T-helper 1 cell treated with Interleukin-12 subunit alpha and Interleukin-12 subunit beta and Interleukin-4 antibody, amounts not matched to agents 30 μg/mL and 1 μg/mL, for 36 hours (primary cell): ENCODE measurements at regions not wholly inside any gene's neighbourhood (a gene's known extent, or its start where the extent isn't known, plus 50 kb on each side); places are given as distances from the start of the nearest gene placed in this dataset.

Experiments used
- H3K27ac Mint-ChIP-seq: one replicate; pipeline ENCODE4 v1.8.0; 2021; ENCODE audit warnings: mild to moderate bottlenecking, mixed read lengths
- H3K27me3 Mint-ChIP-seq: one replicate; pipeline ENCODE4 v1.8.0; 2021; ENCODE audit warnings: low read depth, mixed read lengths
- H3K36me3 Mint-ChIP-seq: one replicate; pipeline ENCODE4 v1.8.0; 2021; ENCODE audit warnings: low read depth, mixed read lengths
- H3K4me1 Mint-ChIP-seq: one replicate; pipeline ENCODE4 v1.8.0; 2021; ENCODE audit warnings: low read depth, mixed read lengths
- H3K4me3 Mint-ChIP-seq: one replicate; pipeline ENCODE4 v1.8.0; 2021; ENCODE audit warnings: mild to moderate bottlenecking, moderate library complexity, mixed read lengths
- H3K9me3 Mint-ChIP-seq: one replicate; pipeline ENCODE4 v1.8.0; 2021; ENCODE audit warnings: mixed read lengths

DNA sequence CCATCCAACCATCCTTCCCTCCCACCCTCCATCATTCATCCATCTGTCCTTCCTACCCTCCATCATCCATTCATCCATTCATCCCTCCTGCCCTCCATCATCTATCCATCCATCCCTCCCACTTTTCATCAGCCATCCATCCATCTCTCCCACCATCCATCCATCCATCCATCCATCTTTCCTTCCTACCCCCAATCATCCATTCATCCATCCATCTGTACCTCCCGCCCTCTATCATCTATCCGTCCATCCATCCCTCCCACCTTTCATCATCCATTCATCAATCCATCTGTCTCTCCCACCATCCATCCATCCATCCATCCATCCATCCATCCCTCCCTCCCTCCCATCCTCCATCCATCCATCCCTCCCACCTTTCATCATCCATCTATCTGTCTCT lies 968.8 kb downstream of the BRD1 start:
- Mint-ChIP-seq H3K9me3 (no peaks in the 10 kb centered on the region), H3K4me1 (no peaks in the 10 kb centered on the region), H3K27me3 (no peaks in the 10 kb centered on the region), H3K4me3 (no peak overlapping the region), H3K27ac (no peak overlapping the region), H3K36me3 (no peaks in the 10 kb centered on the region)

DNA sequence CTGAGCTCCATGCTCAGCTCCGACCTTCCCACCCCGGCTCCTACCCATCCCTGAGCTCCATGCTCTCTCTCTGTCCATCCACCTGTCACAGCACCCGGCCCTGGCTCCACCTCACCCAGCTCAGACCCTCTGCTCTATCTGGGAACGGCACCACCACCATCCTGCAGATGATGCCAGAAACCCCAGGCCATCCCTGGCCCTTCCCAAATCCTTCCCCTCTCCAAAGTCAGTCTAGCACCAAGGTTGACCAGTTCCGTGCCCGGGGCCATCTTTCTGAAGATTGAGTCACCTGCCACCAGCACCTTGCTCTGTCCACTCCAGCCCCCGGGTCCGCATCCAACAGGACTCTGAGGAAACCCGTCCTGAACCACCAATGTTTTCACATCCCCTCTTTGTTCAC lies 969.6 kb downstream of the BRD1 start:
- Mint-ChIP-seq H3K4me1 (no peaks in the 10 kb centered on the region), H3K27ac (no peak overlapping the region), H3K27me3 (no peaks in the 10 kb centered on the region), H3K36me3 (no peaks in the 10 kb centered on the region), H3K4me3 (no peak overlapping the region), H3K9me3 (no peaks in the 10 kb centered on the region)

DNA sequence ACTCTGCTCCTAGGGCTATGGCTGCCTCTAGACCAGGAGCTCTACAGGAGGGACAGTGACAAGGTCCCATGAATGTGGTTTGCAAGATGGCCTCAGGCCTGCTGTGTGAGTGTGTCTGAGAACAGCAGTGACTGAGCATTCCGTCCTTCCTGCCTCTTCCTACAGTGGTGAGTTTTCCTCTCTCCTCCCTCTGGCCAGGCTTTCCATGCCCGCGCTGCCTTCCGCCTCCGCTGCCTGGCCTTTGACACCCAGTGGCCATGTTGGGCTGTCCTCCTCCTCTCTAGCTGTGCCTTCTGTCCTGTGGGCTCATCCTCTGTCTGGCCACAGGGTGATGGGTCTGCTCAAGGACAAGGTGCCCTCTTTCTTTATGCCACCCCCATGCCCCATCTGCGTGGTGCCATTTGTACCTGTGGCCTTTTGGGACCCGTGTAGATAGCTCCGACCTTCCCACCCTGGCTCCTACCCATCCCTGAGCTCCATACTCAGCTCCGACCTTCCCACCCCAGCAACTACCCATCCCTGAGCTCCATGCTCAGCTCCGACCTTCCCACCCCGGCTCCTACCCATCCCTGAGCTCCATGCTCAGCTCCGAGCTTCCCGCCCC lies 970.4 kb downstream of the BRD1 start:
- H3K27ac Mint-ChIP-seq, result no peak overlapping the region
- no peaks in the 10 kb centered on the region for H3K36me3 Mint-ChIP-seq
- no peaks in the 10 kb centered on the region for H3K4me1 Mint-ChIP-seq
- H3K9me3 Mint-ChIP-seq, result no peaks in the 10 kb centered on the region
- H3K4me3 Mint-ChIP-seq, result no peak overlapping the region
- no peaks in the 10 kb centered on the region for H3K27me3 Mint-ChIP-seq

DNA sequence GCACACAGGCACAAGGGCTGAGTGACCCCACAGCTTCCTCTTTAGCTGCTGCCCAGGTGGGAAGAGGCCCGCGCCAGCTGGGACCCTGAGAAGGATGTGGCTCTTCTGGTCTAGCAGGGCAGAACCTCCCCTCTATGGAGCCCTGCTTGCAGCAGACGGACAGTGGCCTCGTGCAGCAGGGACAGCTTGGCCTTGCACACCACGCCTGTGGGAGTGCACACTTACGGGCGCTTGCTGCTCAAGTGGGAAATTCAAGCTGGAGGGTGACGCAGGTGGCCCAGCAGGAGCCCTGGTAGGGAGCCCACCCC lies 971.4 kb downstream of the BRD1 start:
- Mint-ChIP-seq H3K4me1 (no peaks in the 10 kb centered on the region), H3K27ac (no peak overlapping the region), H3K27me3 (no peaks in the 10 kb centered on the region), H3K9me3 (no peaks in the 10 kb centered on the region), H3K36me3 (no peaks in the 10 kb centered on the region), H3K4me3 (no peak overlapping the region)

DNA sequence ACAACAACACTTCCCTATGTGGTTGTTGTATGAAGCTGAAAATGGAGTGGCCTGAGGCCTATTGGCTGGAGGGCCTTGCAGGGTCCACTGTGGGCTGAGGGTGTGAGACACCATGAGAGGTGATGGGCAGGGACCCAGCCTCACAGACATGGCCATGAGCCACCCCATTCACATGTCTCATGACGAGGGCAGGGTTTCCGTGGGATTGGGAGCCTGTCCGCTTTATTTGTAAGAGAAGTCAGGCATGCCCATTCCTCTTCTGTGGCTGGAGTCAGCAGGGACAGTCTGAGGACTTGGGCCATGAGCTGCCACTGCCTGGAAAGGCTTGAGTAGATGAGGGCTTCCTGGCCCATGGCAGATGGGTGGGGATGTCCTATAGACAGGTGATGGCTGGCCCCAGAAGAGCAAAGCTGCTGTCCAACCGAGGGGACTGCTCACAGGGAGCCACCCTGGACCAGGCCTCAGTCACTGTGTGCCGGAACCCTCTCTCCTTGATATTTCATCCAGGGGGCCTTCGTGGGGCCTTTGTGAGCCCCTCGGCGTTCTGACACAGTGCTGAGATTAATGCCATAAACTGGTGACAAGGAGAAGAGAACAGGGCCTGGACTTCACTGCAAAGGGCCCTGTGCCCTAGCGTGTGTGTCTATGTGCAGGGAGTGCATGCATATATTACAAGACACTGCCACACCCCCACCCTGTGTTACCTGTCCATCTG lies 971.9 kb downstream of the BRD1 start:
- Mint-ChIP-seq H3K9me3 (no peaks in the 10 kb centered on the region), H3K27ac (no peak overlapping the region), H3K4me3 (no peak overlapping the region), H3K4me1 (no peaks in the 10 kb centered on the region), H3K27me3 (no peaks in the 10 kb centered on the region), H3K36me3 (no peaks in the 10 kb centered on the region)

DNA sequence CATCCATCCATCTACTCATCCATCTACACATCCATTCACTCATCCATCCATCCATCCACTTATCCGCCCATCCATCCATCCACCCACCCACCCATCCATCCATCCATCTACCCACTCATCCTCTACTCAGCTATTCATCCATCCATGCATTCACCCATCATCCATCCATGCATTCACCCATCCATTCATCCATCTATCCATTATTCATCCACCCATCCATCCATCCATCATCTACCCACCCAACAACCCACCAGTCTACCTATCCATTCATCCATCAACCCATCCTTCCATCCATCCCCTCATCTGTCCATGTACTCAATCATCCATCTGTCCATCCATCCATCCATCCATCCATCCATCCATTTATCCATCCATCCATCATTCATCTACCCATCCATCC lies 972.7 kb downstream of the BRD1 start:
- Mint-ChIP-seq H3K27ac (no peak overlapping the region), H3K4me3 (no peak overlapping the region), H3K27me3 (no peaks in the 10 kb centered on the region), H3K4me1 (no peaks in the 10 kb centered on the region), H3K36me3 (no peaks in the 10 kb centered on the region), H3K9me3 (no peaks in the 10 kb centered on the region)

DNA sequence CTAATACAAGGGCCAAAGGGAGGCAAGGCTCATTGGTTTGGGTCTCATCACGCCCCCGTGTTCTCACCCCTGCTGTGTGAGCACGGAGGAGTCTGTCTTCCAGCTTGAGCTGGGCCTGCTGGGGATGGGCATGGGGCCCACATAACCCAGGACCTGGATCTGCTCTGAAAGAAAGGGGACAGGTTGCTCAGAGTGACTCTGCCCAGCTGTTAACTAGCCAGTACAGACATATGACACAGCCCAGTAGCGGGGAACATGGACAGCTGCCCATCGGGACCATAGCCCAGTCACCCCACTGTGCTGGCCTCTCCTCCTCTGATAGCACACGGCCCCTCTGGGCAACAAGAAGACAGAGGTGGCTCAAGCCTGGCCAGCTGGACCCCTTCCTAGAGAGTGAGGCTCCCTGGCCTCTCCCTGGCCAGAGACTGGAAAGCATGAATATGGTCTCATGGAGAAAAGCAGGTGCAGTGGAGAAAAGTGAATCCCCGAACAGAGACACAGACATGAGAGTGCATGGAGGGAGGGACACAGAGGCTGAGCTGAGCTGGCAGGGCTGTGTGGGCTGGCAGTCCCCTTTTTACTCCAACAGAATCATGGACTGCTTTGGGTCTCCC lies 973.9 kb downstream of the BRD1 start:
- Mint-ChIP-seq H3K27ac (no peak overlapping the region), H3K4me3 (no peak overlapping the region), H3K9me3 (no peaks in the 10 kb centered on the region), H3K27me3 (no peaks in the 10 kb centered on the region), H3K4me1 (no peaks in the 10 kb centered on the region), H3K36me3 (no peaks in the 10 kb centered on the region)

DNA sequence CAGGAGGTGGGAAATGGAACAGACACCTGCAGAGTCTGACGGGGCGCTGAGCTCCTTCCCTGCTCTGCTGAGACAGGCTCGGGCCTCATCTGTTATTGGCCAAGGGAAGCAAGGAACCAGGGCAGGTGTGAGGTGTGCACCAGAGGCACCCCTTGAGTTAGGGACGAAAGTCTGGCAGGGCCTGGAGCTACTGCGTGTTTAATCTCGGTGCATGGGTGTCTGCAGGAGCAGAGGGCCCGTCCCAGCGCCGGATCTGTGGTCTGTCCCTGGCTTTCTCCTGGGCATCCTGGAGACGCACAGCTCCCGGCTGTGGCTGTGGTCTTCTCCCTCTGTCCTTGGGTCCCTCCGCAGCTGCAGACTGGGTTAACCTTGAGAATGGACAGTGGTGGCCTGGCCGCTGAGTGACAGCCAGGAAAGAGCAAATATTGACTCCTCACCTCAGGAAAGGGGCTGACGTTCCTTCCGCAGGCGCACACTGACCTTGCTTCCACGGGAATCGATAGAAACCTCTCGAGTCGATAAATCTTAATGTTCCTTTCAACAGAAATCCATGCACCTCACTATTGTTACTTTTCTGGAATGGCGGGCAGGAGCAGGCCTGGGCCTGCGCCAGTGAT lies 975.6 kb downstream of the BRD1 start:
- no peaks in the 10 kb centered on the region for H3K27me3 Mint-ChIP-seq
- no peaks in the 10 kb centered on the region for H3K4me1 Mint-ChIP-seq
- H3K4me3 Mint-ChIP-seq, result no peak overlapping the region
- no peaks in the 10 kb centered on the region for H3K9me3 Mint-ChIP-seq
- H3K27ac Mint-ChIP-seq, result no peak overlapping the region
- H3K36me3 Mint-ChIP-seq, result no peaks in the 10 kb centered on the region

DNA sequence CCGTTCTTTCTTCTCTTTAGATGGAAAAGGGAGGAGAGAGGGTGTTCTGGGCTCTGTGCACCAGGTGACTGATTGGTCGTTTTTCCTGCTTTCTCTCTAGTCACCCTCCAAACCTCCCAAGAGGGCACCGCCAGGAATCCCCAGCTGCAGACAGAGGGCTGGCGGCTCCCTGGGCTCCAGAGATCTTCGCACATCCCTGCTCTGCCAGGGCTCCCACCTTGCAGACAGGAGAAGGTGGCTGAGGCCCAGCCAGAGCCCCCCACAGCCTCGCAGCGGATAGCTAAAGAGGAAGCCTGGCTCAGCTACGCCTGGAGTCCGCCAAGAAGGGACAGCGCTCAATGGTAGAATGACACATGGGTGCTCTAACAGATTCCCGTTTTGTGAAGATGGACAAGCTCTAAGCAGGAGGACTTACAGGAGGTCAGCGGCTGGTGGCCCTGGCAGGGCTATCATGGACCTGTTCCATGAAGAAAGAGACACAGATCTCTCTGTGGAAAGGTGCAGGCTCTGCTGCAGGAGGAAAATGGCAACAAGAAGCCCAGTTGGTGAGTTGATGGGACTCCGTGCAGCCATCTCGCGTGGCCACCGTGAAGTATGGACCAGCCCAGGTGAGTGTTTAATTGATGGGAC lies 976.9 kb downstream of the BRD1 start:
- Mint-ChIP-seq H3K4me1 (no peaks in the 10 kb centered on the region), H3K36me3 (no peaks in the 10 kb centered on the region), H3K27me3 (no peaks in the 10 kb centered on the region), H3K27ac (no peak overlapping the region), H3K4me3 (no peak overlapping the region), H3K9me3 (no peaks in the 10 kb centered on the region)

DNA sequence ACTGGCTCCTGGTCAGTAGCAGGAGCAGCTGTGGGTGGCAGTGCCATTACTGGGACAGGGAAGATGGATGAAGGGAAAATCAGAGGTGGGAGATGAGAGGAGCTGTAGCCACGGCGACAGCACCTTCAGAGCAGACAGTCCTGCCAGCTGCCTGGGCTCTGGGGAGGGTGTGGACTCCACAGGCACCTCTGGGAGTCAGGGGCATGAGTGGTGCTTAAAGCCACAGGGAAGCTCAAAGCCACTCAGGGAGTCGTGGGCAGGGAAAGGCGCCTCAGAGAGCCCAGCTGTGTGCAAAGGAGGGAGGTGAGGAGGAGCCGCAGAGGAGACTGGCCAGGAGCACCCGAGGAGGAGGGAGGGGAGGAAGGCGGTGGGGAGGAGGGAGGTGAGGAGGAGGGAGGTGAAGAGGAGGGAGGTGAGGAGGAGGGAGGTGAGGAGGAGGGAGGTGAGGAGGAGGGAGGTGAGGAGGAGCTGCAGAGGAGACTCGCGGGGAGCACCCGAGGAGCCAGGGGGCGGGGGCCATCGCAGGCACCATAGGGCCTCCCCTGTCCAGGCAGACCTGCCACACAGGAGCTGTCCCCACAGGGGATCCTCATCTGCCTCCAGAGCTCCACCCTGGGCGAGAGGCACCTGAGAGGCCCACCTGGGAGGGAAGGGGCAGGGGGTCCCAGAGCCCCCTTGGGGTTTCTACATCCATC lies 977.6 kb downstream of the BRD1 start:
- Mint-ChIP-seq H3K36me3 (no peaks in the 10 kb centered on the region), H3K4me1 (no peaks in the 10 kb centered on the region), H3K27ac (no peak overlapping the region), H3K9me3 (no peaks in the 10 kb centered on the region), H3K4me3 (no peak overlapping the region), H3K27me3 (no peaks in the 10 kb centered on the region)

DNA sequence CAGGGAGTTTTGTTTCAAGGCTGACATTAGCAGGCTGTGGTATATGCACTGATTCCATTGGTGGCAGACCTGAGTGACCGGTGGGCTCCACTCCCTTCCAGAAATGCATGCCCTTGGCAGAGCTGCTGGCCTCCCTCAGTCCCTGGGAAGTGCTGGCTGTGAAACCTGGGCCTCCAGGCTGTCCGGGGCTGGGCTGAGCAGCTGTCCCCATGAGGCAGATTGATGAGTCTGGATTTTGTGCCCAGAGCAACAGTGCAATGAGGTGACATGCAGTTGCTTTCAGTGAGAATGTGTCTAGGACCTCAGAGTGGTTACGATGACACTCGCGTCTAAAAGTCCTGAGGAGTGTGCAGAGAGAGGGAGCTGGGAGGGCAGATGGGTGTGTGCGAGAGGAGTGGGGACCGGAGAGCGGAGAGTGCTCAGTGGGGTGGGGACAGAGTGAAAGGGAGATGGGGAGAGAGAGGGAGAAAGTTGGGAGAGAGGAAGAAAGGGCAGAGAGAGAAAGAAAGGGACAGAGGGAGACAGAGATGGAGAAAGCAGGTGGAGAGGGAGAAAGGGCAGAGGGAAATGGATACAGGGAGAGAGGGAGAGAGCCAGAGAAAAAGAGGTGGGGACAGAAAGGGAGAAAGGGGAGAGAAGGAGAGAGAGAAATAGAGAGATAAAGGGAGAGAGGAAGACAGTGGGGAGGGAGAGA lies 978.3 kb downstream of the BRD1 start:
- no peak overlapping the region for H3K4me3 Mint-ChIP-seq
- H3K36me3 Mint-ChIP-seq, result no peaks in the 10 kb centered on the region
- no peaks in the 10 kb centered on the region for H3K27me3 Mint-ChIP-seq
- no peaks in the 10 kb centered on the region for H3K9me3 Mint-ChIP-seq
- no peaks in the 10 kb centered on the region for H3K4me1 Mint-ChIP-seq
- H3K27ac Mint-ChIP-seq, result no peak overlapping the region

DNA sequence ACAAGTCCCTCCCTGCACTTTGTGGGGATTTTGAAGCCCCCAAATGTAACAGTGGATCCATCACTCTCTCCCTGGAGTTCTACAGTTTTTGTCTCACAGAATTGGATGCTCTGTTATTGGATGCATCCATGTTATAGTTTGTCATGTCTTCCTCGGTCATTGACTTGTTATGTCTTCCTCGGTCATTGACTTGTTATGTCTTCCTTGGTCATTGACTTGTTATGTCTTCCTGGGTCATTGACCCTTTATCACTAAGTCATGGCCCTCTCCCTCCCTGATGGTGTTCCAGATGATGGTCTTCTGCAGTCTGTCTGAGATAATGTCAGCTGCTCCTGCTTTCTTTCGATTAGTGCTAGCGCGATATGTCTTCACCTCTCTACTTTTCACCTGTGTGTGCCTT lies 981.5 kb downstream of the BRD1 start:
- Mint-ChIP-seq H3K9me3 (no peaks in the 10 kb centered on the region), H3K27me3 (no peaks in the 10 kb centered on the region), H3K36me3 (no peaks in the 10 kb centered on the region), H3K4me1 (no peaks in the 10 kb centered on the region), H3K27ac (no peak overlapping the region), H3K4me3 (no peak overlapping the region)

DNA sequence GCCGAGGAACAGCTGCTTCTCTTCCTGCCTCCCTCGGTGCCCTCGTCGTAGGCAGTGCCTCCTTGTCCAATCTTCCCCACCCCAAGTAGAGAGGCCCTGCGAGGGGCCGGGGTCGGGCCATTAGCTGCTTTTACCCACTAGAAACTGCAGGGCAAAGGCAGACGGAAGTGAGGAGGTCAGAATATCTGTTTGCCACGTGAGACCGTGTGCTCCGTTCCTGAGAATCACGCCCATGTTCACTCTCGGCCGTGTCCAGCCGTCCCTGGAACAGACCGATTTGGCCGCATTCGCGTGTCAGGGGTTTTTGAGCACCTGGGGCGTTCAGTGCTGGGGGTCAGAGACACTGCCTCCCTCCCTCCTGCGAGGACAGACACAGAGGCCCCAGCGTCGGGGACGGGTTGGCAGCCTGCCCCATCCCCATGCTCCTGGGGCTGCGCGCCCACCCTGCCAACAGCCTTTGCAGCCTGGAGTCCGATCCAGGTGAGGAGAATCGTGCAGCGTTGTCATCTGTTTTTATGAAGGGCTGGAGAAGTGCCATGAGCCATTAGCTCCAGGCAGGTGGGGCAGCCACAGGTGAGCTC lies 982.2 kb downstream of the BRD1 start:
- H3K36me3 Mint-ChIP-seq, result no peaks in the 10 kb centered on the region
- H3K9me3 Mint-ChIP-seq, result no peaks in the 10 kb centered on the region
- H3K4me3 Mint-ChIP-seq, result no peak overlapping the region
- H3K4me1 Mint-ChIP-seq, result no peaks in the 10 kb centered on the region
- H3K27me3 Mint-ChIP-seq, result no peaks in the 10 kb centered on the region
- no peak overlapping the region for H3K27ac Mint-ChIP-seq
